Small intestine (tissue), 7 donors: ENCODE measurements at regions not wholly inside any gene's neighbourhood (a gene's known extent, or its start where the extent isn't known, plus 50 kb on each side); places are given as distances from the start of the nearest gene placed in this dataset.
A peak's percentile ranks its signal among the peaks of the same experiment; 100 is the strongest.

Source experiments
- DNase-seq, 2 donors: peaks; one replicate each; pipeline versions ENCODE4 v3.0.0 to v3.0.0-alpha.2; 2013
- FAIRE-seq: peaks from 2 replicates; lab custom pipeline; 2012; peaks lifted over from hg19 to GRCh38; lab: Jason Lieb, UNC
- H3K27ac ChIP-seq, 3 donors: one replicate each; pipeline ENCODE4 v1.5.1; 2013; ENCODE audit warnings: low read length in 2 of 3, mild to moderate bottlenecking in 2 of 3, control low read depth in 1 of 3, inconsistent platforms in 1 of 3, low read depth in 1 of 3, moderate library complexity in 1 of 3
- H3K27me3 ChIP-seq, 3 donors: one replicate each; pipeline ENCODE4 v1.6.1; 2013; ENCODE audit warnings: low read length in 3 of 3, inconsistent platforms in 1 of 3; ENCODE audit not compliant: control insufficient read depth in 3 of 3, insufficient read depth in 3 of 3
- H3K36me3 ChIP-seq, 3 donors: one replicate each; pipeline ENCODE4 v1.6.1; 2013; ENCODE audit warnings: low read length in 3 of 3, inconsistent platforms in 1 of 3, low read depth in 1 of 3, mild to moderate bottlenecking in 1 of 3, moderate library complexity in 1 of 3; ENCODE audit not compliant: control insufficient read depth in 3 of 3, insufficient read depth in 2 of 3
- H3K4me1 ChIP-seq, 3 donors: one replicate each; pipeline ENCODE4 v1.6.1; 2013; ENCODE audit warnings: low read length in 2 of 3, inconsistent platforms in 1 of 3, low read depth in 1 of 3, mild to moderate bottlenecking in 1 of 3, moderate library complexity in 1 of 3; ENCODE audit not compliant: control insufficient read depth in 3 of 3, insufficient read depth in 2 of 3
- H3K4me3 ChIP-seq, 3 donors: one replicate each; pipeline ENCODE4 v1.5.1; 2013; ENCODE audit warnings: low read length in 3 of 3, control low read depth in 1 of 3, inconsistent platforms in 1 of 3, low read depth in 1 of 3, mild to moderate bottlenecking in 1 of 3, moderate library complexity in 1 of 3
- H3K9me3 ChIP-seq, 2 donors: one replicate each; pipeline ENCODE4 v1.6.1; 2013; ENCODE audit warnings: low read depth in 1 of 2, low read length in 1 of 2; ENCODE audit not compliant: control insufficient read depth in 2 of 2, insufficient read depth in 1 of 2
- WGBS, 3 donors: extraction: QIAGEN DNeasy Blood & Tissue Kit; methylation state at CpG; one replicate each; pipeline ENCODE4 v1.1.7; 2013; 5-methylcytosine and 5-hydroxymethylcytosine counted together
- donor health status: healthy with polysubstance abuse.
- donor health status: control.
- donor health status: control.
- donor health status: Bipolar disorder and iron deficiency.
- donor health status: healthy.

GRCh38 chr9:84484172-84484571, 143.6 kb upstream of the SLC28A3 start:
- Histone ChIP-seq H3K27ac (no peak overlapping the region), H3K4me1 (no peaks in the 10 kb centered on the region), H3K9me3 (no peaks in the 10 kb centered on the region), H3K27me3 (no peaks in the 10 kb centered on the region), H3K36me3 (no peaks in the 10 kb centered on the region), H3K4me3 (no peak overlapping the region)
- DNase-seq (peak in 1 of 2 donors; percentile 60), FAIRE-seq (no peak)
- WGBS, 3 donors = 44 to 75% (median 46%) methylated on average over 6 of the region's 6 CpGs

GRCh38 chr9:84485539-84485938, 145.0 kb upstream of the SLC28A3 start:
- FAIRE-seq = no peak
- Histone ChIP-seq H3K4me3 (no peak overlapping the region), H3K27me3 (no peaks in the 10 kb centered on the region), H3K27ac (no peak overlapping the region), H3K36me3 (no peaks in the 10 kb centered on the region), H3K9me3 (no peaks in the 10 kb centered on the region), H3K4me1 (no peaks in the 10 kb centered on the region)
- DNase-seq = peak in 1 of 2 donors; percentile 8
- WGBS, 3 donors = 19 to 54% (median 36%) methylated on average over 2 of the region's 2 CpGs

GRCh38 chr9:84486663-84487062, 146.1 kb upstream of the SLC28A3 start:
- Histone ChIP-seq H3K4me3 (no peak overlapping the region), H3K27ac (no peak overlapping the region), H3K27me3 (no peaks in the 10 kb centered on the region), H3K9me3 (no peaks in the 10 kb centered on the region), H3K4me1 (no peaks in the 10 kb centered on the region), H3K36me3 (no peaks in the 10 kb centered on the region)
- DNase-seq (no peak), FAIRE-seq (no peak)
- 81 to 87% (median 82%) methylated on average over 1 of the region's 1 CpG for WGBS, 3 donors

GRCh38 chr9:84490206-84490841, 149.8 kb upstream of the SLC28A3 start:
- no peak overlapping the region for H3K4me3 ChIP-seq
- DNase-seq (no peak), FAIRE-seq (no peak)
- H3K4me1 ChIP-seq = no peaks in the 10 kb centered on the region
- no peak overlapping the region for H3K27ac ChIP-seq
- 62 to 75% (median 71%) methylated on average over 3 of the region's 3 CpGs for WGBS, 3 donors
- no peaks in the 10 kb centered on the region for H3K36me3 ChIP-seq
- H3K27me3 ChIP-seq = no peaks in the 10 kb centered on the region
- no peaks in the 10 kb centered on the region for H3K9me3 ChIP-seq

- 86 to 93% (median 92%) methylated on average over 1 of the region's 1 CpG for WGBS, 3 donors
- FAIRE-seq (no peak), DNase-seq (no peak)
- Histone ChIP-seq H3K27me3 (no peaks in the 10 kb centered on the region), H3K36me3 (no peaks in the 10 kb centered on the region), H3K27ac (no peak overlapping the region), H3K4me1 (no peaks in the 10 kb centered on the region), H3K4me3 (no peak overlapping the region), H3K9me3 (no peaks in the 10 kb centered on the region)
These were observed 150.3 kb upstream of the SLC28A3 start for GRCh38 chr9:84490842-84491325.

GRCh38 chr9:84492366-84493159, 152.0 kb upstream of the SLC28A3 start:
- FAIRE-seq (no peak), DNase-seq (no peak)
- WGBS, 3 donors = 38 to 54% (median 50%) methylated on average over 3 of the region's 3 CpGs
- Histone ChIP-seq H3K36me3 (no peaks in the 10 kb centered on the region), H3K4me3 (no peak overlapping the region), H3K9me3 (no peaks in the 10 kb centered on the region), H3K27me3 (no peaks in the 10 kb centered on the region), H3K27ac (no peak overlapping the region), H3K4me1 (no peaks in the 10 kb centered on the region)

- Histone ChIP-seq H3K4me1 (no peaks in the 10 kb centered on the region), H3K4me3 (no peak overlapping the region), H3K27me3 (no peaks in the 10 kb centered on the region), H3K27ac (no peak overlapping the region), H3K36me3 (no peaks in the 10 kb centered on the region), H3K9me3 (no peaks in the 10 kb centered on the region)
- FAIRE-seq (no peak), DNase-seq (no peak)
- 66 to 74% (median 70%) methylated on average over 6 of the region's 6 CpGs for WGBS, 3 donors
These were observed 152.9 kb upstream of the SLC28A3 start for GRCh38 chr9:84493284-84493947.

- 0 to 30% (median 5%) methylated on average over 1 of the region's 1 CpG for WGBS, 3 donors
- Histone ChIP-seq H3K36me3 (no peaks in the 10 kb centered on the region), H3K9me3 (no peaks in the 10 kb centered on the region), H3K4me3 (no peak overlapping the region), H3K27ac (no peak overlapping the region), H3K27me3 (no peaks in the 10 kb centered on the region), H3K4me1 (no peaks in the 10 kb centered on the region)
- DNase-seq (no peak), FAIRE-seq (no peak)
These were observed 159.5 kb upstream of the SLC28A3 start for GRCh38 chr9:84499969-84500582.
